ENCODE measurements at regions not wholly inside any gene's neighbourhood (a gene's known extent, or its start where the extent isn't known, plus 50 kb on each side); places are given as distances from the start of the nearest gene placed in this dataset.

DNA sequence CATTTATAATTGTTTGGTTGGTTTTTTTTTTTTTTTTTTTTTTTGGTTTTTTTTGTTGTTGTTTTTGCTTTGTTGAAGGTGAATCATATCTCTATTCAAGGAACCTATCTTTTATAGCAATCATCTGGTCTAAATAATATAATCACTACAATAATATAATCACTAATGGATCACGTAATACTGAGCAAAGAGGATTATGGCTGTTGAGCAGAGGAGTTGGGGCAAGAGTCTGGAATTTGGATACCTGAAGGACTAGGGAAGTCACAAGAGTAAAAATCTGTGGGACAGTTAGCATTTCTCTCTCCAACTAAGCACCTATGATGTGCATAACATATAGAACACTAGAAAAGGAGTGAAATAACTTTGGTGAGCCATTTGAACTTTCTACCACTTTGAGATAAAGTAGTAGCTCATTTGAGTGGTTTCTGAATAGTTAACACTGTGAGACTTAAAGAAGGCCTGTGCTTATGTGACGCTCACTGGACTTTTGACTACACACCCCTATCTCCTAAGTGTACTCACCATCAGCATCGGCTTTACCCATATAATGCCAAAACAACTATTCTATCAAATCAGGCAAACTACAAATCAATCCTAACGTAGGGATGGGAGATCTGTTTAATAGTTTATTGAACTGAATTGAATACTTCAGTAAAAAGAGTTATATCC is 564.9 kb upstream of the TUSC1 start:
- no peak for TF ChIP-seq POLR2A (IDR thresholded peaks at IDR 0.05)
- TF ChIP-seq, protein P1, sequence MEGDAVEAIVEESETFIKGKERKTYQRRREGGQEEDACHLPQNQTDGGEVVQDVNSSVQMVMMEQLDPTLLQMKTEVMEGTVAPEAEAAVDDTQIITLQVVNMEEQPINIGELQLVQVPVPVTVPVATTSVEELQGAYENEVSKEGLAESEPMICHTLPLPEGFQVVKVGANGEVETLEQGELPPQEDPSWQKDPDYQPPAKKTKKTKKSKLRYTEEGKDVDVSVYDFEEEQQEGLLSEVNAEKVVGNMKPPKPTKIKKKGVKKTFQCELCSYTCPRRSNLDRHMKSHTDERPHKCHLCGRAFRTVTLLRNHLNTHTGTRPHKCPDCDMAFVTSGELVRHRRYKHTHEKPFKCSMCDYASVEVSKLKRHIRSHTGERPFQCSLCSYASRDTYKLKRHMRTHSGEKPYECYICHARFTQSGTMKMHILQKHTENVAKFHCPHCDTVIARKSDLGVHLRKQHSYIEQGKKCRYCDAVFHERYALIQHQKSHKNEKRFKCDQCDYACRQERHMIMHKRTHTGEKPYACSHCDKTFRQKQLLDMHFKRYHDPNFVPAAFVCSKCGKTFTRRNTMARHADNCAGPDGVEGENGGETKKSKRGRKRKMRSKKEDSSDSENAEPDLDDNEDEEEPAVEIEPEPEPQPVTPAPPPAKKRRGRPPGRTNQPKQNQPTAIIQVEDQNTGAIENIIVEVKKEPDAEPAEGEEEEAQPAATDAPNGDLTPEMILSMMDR (IDR thresholded peaks at IDR 0.05) = no peak
